ENCODE measurements at regions not wholly inside any gene's neighbourhood (a gene's known extent, or its start where the extent isn't known, plus 50 kb on each side); places are given as distances from the start of the nearest gene placed in this dataset.

DNA sequence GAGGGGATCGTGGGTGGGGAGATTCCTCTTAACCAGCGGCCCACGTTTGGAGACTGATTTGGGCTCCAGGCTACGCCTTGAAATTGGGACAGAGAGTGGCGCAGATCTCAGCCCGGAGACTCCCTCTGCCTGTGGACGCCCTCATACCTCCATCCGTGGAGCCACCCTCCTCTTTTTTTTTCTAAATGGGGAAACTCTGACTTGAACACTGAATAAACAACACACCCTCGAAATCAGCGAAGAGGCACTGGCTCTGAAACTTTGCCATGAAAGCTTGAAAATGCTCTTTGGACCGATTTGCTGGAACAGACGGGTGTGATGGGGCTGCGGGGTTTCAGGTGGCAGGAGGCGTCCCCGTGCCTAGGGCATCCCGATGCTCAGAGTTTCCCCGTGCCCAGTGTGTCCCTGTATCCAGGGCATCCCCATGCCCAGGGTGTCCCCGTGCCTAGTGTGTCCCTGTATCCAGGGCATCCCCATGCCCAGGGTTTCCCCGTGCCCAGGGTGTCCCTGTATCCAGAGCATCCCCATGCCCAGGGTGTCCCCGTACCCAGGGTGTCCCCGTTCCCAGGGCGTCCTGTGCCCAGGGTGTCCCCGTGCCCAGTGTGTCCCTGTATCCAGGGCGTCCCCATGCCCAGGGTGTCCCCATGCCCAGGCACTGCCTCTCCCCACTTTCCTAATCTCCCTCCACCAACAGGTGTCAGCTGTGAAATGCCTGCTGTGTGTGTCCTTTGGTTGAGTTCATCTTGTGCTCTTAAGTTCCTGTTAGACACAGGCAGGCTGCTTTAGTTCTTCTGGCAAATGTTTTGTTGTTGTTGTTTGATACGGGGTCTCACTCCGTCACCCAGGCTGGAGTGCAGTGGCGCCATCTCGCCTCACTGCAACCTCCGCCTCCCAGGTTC, 187.0 kb downstream of the SEC14L1 start:
- no peaks in the 10 kb centered on the region for H3K9me3 ChIP-seq (replicated peaks; ENCODE audit: control insufficient read depth, insufficient read depth, low read depth, low read length)
- no peak overlapping the region for H3K27ac ChIP-seq (ENCODE audit: extremely low read depth, low read depth, low read length)
- H3K4me1 ChIP-seq (replicated peaks in 1 of 2; ENCODE audit: control insufficient read depth in 2 of 2, insufficient read depth in 2 of 2, low read length in 2 of 2) = peaks cover 26 to 66% of the 10 kb centered on the region in 2 experiments
- peak overlapping the region in 1 of 2 experiments; percentile 37; a peak in 1 of 4 replicates for H3K9ac ChIP-seq (ENCODE audit: insufficient read depth in 1 of 2, low read depth in 2 of 2, low read length in 2 of 2)
- H3K4me3 ChIP-seq = no peak overlapping the region
- ChIA-PET POLR2A (interaction anchor here (0.6 to 0.7 kb wide), 3 partner anchors 193 to 378 kb away, joined by 3 to 4 read pairs (median 3); no protein-coding TSS in a partner anchor), CTCF (ENCODE audit: low intra/inter-chr PET ratio) (no interaction called here)
- H4K20me1 ChIP-seq (replicated peaks; ENCODE audit: control insufficient read depth, insufficient read depth, low read length) = peaks cover 58% of the 10 kb centered on the region
- no peak overlapping the region for H3K4me2 ChIP-seq (ENCODE audit: insufficient read depth, low read length)
- peaks cover 7% of the 10 kb centered on the region for H3K9me1 ChIP-seq (ENCODE audit: control insufficient read depth, insufficient read depth, low read length)
- no peaks in the 10 kb centered on the region for H3K27me3 ChIP-seq (ENCODE audit: control insufficient read depth in 2 of 2, insufficient read depth in 2 of 2, low read length in 2 of 2)
- 90% methylated on average over 24 of the region's 29 CpGs for WGBS (ENCODE audit: insufficient coverage, low coverage, missing lambda C conversion rate)
- in situ Hi-C loops (cut with MboI) (no loop called here), intact Hi-C loops (cut with micrococcal nuclease) (no loop called here)
- 0 out of 2 replicates have a peak, but pooled peaks have one; percentile 29 for TF ChIP-seq POLR2G (IDR thresholded peaks at IDR 0.05; ENCODE audit: low read depth, low read length)
- TF ChIP-seq RBFOX2 (IDR thresholded peaks at IDR 0.05; ENCODE audit: low read depth, low read length) = 0 out of 2 replicates have a peak, but pooled peaks have one; percentile 29
- TF ChIP-seq ZNF583 (CRISPR knock-in tag; IDR thresholded peaks at IDR 0.05) = no peak
- no peak for TF ChIP-seq KLF10 (CRISPR knock-in tag; IDR thresholded peaks at IDR 0.05)
- no peak overlapping the region for H2AFZ ChIP-seq (ENCODE audit: low read depth, low read length)
- no peak for FAIRE-seq
- peaks cover 90% of the 10 kb centered on the region for H3K79me2 ChIP-seq (ENCODE audit: control insufficient read depth, insufficient read depth, low read length)
- no peak for ATAC-seq
- BruUV-seq (replicated peaks) = no TSS peak
- peaks cover 21% of the 10 kb centered on the region; the same call in 1 of the 3 replicates for H3K36me3 ChIP-seq (ENCODE audit: control insufficient read depth, insufficient read depth, low read length)
- DNase-seq (ENCODE audit: extremely low read depth in 1 of 4, low spot score in 3 of 4) = no peak
